DMS 273 (cell line): ENCODE measurements at regions not wholly inside any gene's neighbourhood (a gene's known extent, or its start where the extent isn't known, plus 50 kb on each side); places are given as distances from the start of the nearest gene placed in this dataset.

Source experiments
- DNase-seq: peaks from one replicate; lab custom pipeline; 2025; ENCODE audit not compliant: unreplicated experiment; lab: John Stamatoyannopoulos, UW

GRCh38 chr3:102104033-102104432 is 254.7 kb downstream of the NFKBIZ start:
- DNase-seq, result peak; percentile 49

- DNase-seq, result no peak
Measured at GRCh38 chr3:102105193-102105592, 255.9 kb downstream of the NFKBIZ start.

GRCh38 chr3:102106416-102107097 is 257.2 kb downstream of the NFKBIZ start:
- DNase-seq, result no peak

- DNase-seq, result no peak
Measured at GRCh38 chr3:102112704-102113230, 263.5 kb downstream of the NFKBIZ start.

GRCh38 chr3:102113421-102114041 is 264.2 kb downstream of the NFKBIZ start:
- no peak for DNase-seq

GRCh38 chr3:102114264-102114979 is 265.1 kb downstream of the NFKBIZ start:
- no peak for DNase-seq

GRCh38 chr3:102122527-102122926 is 273.2 kb downstream of the NFKBIZ start:
- no peak for DNase-seq

GRCh38 chr3:102123590-102124190 is 274.4 kb downstream of the NFKBIZ start:
- DNase-seq, result no peak

- no peak for DNase-seq
Measured at GRCh38 chr3:102124282-102124681, 275.0 kb downstream of the NFKBIZ start.

- no peak for DNase-seq
Measured at GRCh38 chr3:102124704-102125103, 275.4 kb downstream of the NFKBIZ start.

- DNase-seq, result no peak
Measured at GRCh38 chr3:102125197-102125993, 276.1 kb downstream of the NFKBIZ start.

- no peak for DNase-seq
Measured at GRCh38 chr3:102125994-102126368, 276.7 kb downstream of the NFKBIZ start.

- no peak for DNase-seq
Measured at GRCh38 chr3:102129760-102130608, 280.7 kb downstream of the NFKBIZ start.

- DNase-seq, result no peak
Measured at GRCh38 chr3:102132370-102132769, 283.1 kb downstream of the NFKBIZ start.

GRCh38 chr3:102133376-102133775 is 284.1 kb downstream of the NFKBIZ start:
- no peak for DNase-seq

- no peak for DNase-seq
Measured at GRCh38 chr3:102135316-102135715, 286.0 kb downstream of the NFKBIZ start.

- DNase-seq, result no peak
Measured at GRCh38 chr3:102136183-102136582, 286.9 kb downstream of the NFKBIZ start.

- DNase-seq, result no peak
Measured at GRCh38 chr3:102140116-102140515, 290.8 kb downstream of the NFKBIZ start.

GRCh38 chr3:102141096-102141927 is 292.0 kb downstream of the NFKBIZ start:
- DNase-seq, result no peak
